ENCODE measurements at regions not wholly inside any gene's neighbourhood (a gene's known extent, or its start where the extent isn't known, plus 50 kb on each side); places are given as distances from the start of the nearest gene placed in this dataset.
"Not testable (repeated sequence)": the region's sequence is repeated elsewhere in the genome, so short reads cannot be mapped to it uniquely, and the experiment has no call there.

GRCh38 chr13:50129706-50130122, 114.5 kb downstream of the KCNRG start:
- in situ Hi-C loops (cut with MboI; ENCODE audit: low sequenced_read_pairs): no loop called here

GRCh38 chr13:50130123-50130946, 115.1 kb downstream of the KCNRG start:
- in situ Hi-C loops (cut with MboI; ENCODE audit: low sequenced_read_pairs): no loop called here

GRCh38 chr13:50131920-50132903, 117.0 kb downstream of the KCNRG start:
- in situ Hi-C loops (cut with MboI; ENCODE audit: low sequenced_read_pairs): no loop called here

- in situ Hi-C loops (cut with MboI; ENCODE audit: low sequenced_read_pairs): no loop called here
Observed at GRCh38 chr13:50132904-50133357, 117.7 kb downstream of the KCNRG start.

GRCh38 chr13:50133358-50133953, 118.2 kb downstream of the KCNRG start:
- in situ Hi-C loops (cut with MboI; ENCODE audit: low sequenced_read_pairs): no loop called here

GRCh38 chr13:50136226-50136625, 121.0 kb downstream of the KCNRG start:
- in situ Hi-C loops (cut with MboI; ENCODE audit: low sequenced_read_pairs): no loop called here

- in situ Hi-C loops (cut with MboI; ENCODE audit: low sequenced_read_pairs): no loop called here
Observed at GRCh38 chr13:50136678-50137077, 121.4 kb downstream of the KCNRG start.

- in situ Hi-C loops (cut with MboI; ENCODE audit: low sequenced_read_pairs): not testable (repeated sequence)
Observed at GRCh38 chr13:50139435-50139934, 124.2 kb downstream of the KCNRG start.

- in situ Hi-C loops (cut with MboI; ENCODE audit: low sequenced_read_pairs): no loop called here
Observed at GRCh38 chr13:50140153-50140552, 124.9 kb downstream of the KCNRG start.

GRCh38 chr13:50140581-50141374, 125.5 kb downstream of the KCNRG start:
- in situ Hi-C loops (cut with MboI; ENCODE audit: low sequenced_read_pairs): no loop called here

- in situ Hi-C loops (cut with MboI; ENCODE audit: low sequenced_read_pairs): no loop called here
Observed at GRCh38 chr13:50141375-50141975, 126.2 kb downstream of the KCNRG start.

- in situ Hi-C loops (cut with MboI; ENCODE audit: low sequenced_read_pairs): no loop called here
Observed at GRCh38 chr13:50144246-50145160, 129.3 kb downstream of the KCNRG start.

- in situ Hi-C loops (cut with MboI; ENCODE audit: low sequenced_read_pairs): no loop called here
Observed at GRCh38 chr13:50149214-50149613, 134.0 kb downstream of the KCNRG start.

- in situ Hi-C loops (cut with MboI; ENCODE audit: low sequenced_read_pairs): no loop called here
Observed at GRCh38 chr13:50149932-50150331, 134.7 kb downstream of the KCNRG start.

- in situ Hi-C loops (cut with MboI; ENCODE audit: low sequenced_read_pairs): no loop called here
Observed at GRCh38 chr13:50152224-50152623, 137.0 kb downstream of the KCNRG start.

GRCh38 chr13:50152655-50153309, 137.5 kb downstream of the KCNRG start:
- in situ Hi-C loops (cut with MboI; ENCODE audit: low sequenced_read_pairs): no loop called here

GRCh38 chr13:50153401-50153800, 138.2 kb downstream of the KCNRG start:
- in situ Hi-C loops (cut with MboI; ENCODE audit: low sequenced_read_pairs): no loop called here

- in situ Hi-C loops (cut with MboI; ENCODE audit: low sequenced_read_pairs): no loop called here
Observed at GRCh38 chr13:50153876-50154275, 138.6 kb downstream of the KCNRG start.

Measured in HL-60/S4 (cell line).